ENCODE measurements at regions not wholly inside any gene's neighbourhood (a gene's known extent, or its start where the extent isn't known, plus 50 kb on each side); places are given as distances from the start of the nearest gene placed in this dataset.
"Not testable (repeated sequence)": the region's sequence is repeated elsewhere in the genome, so short reads cannot be mapped to it uniquely, and the experiment has no call there.

DNA sequence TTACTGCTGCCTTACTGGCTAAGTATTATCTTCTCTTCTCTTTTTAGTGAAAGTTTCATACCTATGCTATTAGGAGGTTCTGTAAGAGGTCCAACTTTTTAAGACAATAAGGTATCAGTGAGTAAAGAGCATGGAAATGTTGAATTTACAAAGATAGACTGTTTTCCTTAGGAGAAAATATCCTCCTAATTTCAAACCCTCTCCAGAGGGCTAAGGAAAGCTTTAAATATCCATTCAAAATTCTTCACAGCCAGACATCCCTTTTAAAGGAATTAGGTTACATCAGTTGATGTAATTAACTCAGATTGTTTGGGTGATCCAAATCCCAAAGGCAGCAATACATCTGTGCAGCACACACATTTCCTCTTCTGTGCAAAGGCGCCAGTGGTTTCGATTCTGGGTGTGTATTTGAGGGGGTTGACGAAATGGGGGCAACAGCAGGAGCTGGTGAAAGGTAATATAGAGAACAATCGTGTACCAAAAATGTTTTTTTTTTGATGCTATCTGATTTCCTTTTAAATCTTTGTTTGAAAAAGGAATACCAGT lies 273.8 kb upstream of the RPS23 start:
- no peak for DNase-seq

DNA sequence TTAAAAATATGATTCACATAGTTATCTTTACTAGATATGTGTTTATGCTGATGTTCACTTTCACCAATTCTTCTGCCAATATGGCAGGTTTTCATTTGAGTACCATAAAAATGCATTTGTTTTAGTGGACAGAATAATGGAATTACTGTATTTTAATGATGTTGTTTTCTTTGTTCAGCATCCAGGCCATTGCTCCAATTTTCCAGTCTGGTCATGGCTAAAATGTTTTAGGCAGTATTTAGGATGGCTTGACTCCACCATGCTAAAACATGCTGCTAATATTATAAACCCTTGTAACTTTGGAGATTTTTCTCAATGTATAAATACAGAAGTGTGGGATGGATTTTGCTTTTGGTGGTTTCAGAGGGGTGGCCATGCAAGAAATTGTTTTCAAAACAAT lies 273.0 kb upstream of the RPS23 start:
- DNase-seq = peak in 2 of 3 donors; percentile 15 to 57

DNA sequence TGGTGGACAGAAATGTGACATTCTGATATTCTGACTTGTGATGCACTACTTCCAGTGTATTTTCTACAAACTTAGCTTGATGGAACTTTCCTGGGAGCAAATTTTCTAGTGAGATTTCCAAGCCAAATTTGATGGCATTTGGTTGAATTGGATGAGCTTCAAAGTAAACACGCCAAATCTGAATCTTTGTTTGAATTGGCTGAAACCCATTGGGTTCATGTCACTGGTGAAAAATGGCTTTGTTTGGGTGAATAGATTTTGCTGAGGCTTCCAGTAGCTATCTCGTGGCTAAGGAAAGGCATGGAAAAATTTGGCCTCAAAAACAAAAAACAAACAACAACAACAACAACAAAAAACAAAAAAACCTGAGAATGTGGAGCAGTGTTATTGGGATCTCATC lies 271.1 kb upstream of the RPS23 start:
- no peak for DNase-seq

DNA sequence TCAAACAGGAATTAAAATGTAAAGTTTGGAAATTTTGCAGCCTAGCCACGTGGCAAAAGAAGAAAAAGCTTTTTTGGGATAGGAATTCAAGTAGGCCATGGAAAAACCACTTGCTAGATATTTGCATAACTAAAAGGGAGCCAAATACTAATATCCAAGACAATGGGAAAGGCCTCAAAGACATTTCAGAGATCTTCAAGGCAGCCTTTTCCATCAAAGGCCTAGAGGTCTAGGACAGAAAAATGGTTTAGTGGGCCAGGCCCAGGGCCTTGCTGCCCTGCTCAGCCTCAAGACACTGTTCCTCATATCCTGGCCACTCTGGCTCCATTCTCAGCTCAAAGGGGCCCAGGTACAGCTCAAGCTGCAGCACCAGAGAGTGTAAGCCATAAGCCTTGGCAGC lies 265.9 kb upstream of the RPS23 start:
- DNase-seq = no peak

DNA sequence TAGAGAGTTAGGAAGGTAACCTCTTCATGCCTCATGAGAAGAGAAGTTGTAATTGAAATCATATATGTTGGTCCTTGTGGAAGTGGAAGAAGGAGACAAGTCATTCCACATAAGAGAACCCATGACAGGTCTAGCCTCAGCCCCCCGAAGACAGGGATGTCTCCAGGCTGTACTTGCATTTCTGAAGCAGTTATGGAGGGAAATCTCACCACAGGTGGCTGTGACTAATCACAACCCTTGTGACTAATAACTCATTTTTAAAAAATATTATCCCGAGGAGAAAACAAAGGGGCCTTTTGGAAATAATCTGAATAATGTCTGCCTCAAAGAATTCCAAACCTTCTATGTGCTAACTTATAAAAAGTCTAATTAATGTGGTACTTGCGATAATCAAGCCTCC lies 262.1 kb upstream of the RPS23 start:
- no peak for DNase-seq

DNA sequence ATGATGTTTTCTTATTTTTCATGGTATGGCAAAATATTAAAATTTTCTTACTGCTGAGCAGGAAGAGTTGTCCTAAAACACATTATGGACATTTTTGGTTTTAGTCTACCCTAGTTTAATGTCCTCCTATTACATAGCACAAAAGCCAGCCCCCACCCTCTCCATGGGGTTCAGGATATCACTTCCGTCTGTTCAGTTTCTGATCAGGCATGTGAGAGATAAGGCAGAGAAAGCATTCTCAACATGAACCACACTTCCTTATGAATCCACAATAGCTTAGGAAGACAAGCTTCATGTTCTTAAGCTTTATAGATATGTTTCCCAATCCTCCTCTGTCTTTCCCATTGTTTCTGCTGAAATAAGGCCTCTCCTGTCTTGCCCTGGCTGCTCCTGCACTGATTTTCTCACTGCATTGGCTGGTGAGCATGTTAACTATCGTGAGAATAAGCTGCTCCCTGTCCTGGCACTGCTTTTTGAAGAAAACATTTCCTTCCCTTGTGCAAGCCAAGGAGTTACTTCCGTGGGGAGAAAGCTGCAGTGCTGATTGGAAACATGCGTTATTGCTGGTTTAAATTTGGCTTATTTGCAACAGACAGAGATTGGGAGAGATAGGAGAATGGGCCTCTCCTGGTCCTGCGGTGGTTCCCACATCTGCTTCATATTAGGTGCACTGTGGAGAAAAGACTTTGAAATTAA lies 260.3 kb upstream of the RPS23 start:
- DNase-seq = peak in 2 of 3 donors; percentile 52 to 76

DNA sequence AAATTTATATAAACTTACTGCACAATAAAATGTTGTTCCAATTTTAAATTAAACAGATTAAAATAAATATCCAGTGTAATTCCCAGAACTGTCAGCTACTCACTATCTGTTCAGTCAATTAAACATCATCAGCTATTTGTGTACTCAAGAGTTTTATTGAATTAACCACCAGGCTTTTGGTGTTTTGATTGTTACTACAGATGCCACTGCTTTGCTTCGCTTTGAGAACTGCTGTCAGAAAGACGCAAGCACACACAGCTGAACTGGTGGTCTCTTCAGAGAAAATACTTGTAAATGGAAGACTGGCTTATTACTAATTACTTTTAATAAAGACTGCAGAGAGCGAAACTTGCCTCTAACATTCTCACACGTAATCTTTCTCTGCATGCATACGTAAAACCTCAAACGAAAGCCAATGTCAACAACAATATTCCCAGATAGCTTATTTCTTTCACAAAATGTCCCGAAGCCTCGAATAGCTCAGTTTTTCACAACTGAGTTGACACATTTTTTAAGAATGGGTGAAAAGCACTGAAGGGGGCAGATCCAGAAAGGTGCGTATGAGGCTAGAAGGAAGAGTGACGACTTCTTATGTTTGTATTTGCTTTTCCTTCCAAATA lies 259.6 kb upstream of the RPS23 start:
- DNase-seq = no peak

DNA sequence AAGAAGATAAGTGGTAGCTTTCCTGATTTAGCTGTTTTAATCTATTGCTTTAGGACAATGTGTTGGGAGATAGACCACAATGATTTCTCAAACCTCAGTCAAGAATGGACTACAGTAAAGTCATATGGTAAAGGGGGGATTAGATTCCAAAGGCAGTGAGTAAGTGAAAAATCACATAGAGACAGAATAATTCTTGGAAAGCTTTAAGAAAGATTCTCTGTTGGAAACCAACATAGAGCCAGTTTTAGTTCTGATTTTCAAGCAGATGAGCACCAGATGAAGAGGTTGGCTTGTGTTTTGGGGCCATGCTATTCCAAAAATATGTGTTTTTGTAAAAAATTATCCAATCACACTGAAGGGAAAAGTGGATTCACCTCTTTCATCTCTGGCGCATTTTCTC lies 256.8 kb upstream of the RPS23 start:
- DNase-seq = peak in 2 of 3 donors; percentile 62 to 66

DNA sequence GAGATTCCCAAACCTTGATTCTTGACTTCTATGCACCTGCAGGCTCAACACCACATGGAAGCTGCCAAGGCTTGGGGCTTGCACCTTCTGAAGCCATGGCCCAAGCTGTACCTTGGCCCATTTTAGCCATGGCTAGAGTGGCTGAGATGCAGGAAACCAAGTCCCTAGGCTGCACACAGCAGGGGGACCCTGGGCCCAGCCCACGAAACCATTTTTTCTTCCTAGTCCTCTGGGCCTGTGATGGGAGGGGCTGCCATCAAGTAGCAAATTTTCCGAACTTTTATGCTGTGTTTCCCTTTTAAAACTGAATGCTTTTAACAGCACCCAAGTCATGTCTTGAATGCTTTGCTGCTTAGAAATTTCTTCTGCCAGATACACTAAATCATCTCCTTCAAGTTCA lies 253.9 kb upstream of the RPS23 start:
- DNase-seq = not testable (repeated sequence)

DNA sequence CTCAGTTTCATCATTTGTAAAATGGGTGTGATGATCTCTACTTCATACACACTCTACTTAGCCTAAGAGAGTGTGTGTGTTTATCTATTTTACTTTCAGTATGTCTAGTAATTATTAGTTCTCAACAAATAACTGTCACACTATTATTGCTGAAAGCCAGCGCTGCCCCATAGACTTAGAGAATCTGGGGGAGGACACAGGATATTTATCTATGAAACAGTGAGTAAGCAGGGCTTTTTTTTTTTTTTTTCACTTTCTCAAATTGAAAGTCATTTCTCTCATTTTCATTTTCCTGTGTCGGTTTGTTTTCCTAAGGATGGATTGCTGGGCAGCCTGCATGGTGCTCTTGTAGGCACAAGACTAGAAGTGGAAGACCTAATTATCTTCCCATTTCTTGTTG lies 248.4 kb upstream of the RPS23 start:
- DNase-seq = no peak

DNA sequence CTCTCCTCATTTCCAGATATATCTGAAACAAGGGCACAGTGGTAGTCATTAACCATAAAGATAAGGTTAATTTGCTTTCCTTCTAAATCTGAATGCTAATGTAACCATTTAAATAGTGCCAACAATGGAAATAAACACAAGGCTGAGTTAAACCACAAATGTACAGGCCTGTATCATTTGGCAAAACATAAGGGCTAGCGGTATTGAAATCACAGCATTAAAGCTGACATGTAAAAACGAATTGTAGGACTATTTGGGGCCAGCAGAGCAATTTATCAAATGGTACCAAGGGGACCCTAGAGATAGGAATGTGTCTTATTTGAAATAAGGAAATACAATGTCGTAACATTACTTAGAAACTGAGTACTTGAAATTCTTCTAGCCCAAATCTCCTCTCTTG lies 247.5 kb upstream of the RPS23 start:
- no peak for DNase-seq

DNA sequence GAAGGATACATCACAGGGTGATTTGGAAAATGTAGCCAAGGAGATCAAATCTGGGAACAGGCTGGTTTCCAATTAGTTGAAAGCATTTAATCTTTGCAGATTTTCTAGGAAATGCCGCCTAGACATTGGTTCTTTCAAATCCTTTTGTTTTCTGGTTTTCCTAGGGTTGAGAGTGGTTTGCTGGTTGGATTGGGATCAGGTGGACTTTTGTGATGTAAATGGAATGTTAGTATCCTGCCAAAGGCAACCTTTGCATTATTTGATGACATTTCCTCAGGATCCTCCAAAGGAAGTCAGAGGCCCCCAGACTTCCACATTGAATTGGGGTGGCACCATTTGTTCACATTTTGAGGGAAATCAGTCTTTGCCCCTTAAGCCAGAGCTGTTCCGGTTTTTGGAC lies 245.5 kb upstream of the RPS23 start:
- no peak for DNase-seq

DNA sequence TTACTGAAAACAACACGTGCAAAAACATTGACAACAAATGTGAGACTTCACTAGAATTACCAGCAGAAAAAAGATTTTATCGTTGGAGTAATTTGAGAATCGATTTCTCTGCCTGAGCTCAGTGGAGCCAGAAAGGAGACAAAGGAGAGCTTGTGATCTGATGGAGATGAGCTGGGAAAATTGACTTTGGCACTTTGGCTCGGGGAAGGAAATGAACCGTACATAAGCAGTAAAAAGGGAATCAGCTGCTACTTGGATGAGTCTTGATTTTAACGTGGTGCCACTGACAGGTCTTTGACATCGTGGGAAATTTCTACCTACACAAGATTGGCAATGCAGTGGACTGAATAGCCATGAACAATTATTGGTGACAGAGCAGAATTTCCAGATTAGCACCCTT lies 244.7 kb upstream of the RPS23 start:
- DNase-seq = peak in 1 of 3 donors; percentile 25

DNA sequence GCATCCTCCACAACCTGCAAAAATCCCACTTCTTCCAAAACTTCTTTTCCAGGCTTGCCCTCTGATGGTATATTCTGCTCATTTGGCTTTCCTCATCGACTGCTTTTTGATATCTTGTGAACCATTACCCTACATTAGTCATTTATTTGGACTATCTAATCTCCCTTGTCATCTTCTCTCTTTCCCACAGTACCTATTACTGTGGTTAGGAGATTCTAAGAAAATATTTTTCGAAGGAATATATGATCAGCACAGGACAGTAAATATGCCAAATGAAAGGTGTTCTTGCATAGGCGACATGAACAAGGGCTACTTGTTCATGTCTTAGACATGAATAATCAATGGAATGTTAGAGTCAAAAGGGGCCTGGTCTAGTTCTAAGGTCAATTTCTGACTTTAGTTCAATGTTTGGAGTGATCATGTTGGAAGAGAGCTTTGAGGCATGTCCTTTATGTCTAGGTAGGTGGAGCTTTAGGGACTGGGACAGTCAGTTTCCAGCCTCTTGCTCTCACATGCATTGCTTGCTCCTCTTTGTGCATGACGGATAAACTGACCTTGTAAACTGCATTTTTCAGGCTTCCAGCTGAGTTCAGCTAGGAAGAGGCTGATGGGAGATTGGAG lies 243.4 kb upstream of the RPS23 start:
- DNase-seq = no peak

DNA sequence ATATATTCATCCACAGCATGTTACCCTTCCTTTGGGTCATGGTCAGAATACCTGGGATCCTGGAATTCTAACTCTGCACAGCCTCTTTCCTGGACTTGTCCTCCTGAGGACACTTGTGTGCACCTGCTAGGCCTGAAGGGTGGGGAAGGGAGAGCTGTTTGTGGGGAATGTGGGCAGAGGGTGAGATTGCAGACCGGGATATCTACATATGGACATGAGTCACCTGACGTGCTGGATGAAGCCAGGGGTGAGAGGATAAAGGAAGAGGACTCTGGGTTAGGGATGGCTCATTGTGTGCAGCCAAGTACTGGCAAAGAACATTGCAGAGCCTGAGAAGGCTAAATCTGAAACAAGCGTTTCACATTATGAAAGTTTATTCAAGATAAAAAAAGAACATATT lies 241.4 kb upstream of the RPS23 start:
- no peak for DNase-seq

DNA sequence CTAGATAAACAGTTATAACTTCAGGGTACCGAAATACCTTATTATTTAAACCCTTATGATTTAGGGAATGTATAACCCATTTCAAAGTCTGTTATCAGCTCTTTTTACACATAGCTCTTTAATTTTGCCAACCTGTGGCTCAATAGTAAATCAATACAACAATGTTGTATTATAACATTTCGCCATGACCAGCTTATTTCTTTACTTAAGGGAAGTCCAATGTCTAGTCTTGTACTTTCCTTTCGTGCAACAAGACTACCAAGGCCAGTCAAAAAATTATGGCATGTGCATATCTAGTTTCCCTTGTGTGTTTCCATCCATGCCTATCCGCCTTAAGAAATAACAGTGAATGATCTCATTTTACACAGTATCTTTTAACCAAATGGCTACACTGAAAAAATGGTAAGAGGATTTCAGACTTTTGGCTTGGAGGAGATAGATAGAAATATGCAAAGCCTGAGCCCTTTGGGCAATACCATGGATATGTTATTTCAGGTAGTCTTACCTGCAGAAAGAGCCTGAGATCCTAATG lies 239.5 kb upstream of the RPS23 start:
- DNase-seq = no peak

DNA sequence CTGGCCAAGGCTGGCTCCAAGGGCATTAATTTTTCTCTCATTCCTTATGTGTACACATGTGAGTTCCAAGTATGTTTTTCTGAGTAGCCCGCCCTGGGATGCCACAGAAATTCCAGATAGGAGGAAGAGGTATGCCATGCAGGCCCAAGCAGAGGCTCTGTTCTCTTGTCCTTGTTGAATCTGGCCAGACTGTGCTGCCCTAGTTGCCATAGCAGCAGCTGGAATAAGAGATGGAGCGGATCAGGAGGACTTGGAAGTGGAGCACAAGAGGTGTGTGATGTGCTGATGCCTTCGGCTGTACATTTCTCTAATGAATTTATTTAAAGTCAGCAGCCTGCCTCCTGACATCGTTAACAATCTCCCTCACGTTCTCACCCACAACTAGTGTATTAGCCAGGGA lies 235.6 kb upstream of the RPS23 start:
- no peak for DNase-seq

DNA sequence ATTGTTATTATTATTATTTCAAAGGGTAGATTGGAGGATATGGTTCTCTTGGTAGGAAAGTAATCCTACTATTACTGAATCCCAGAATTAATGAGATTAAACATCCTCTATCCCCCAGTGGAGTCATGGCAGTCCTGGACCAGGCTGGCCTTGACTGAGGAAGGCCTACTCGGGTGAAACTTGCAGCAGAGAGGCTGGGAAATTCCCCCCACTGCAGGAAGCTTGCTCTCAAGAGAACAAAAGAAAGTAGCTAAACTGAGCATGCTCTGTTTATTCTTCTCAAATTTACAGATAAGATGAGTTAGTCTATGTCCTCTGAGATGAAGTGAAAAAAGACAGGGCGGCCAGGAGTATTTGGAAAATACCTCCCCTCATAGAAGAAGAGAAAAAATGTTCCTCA lies 233.9 kb upstream of the RPS23 start:
- DNase-seq = no peak

DNA sequence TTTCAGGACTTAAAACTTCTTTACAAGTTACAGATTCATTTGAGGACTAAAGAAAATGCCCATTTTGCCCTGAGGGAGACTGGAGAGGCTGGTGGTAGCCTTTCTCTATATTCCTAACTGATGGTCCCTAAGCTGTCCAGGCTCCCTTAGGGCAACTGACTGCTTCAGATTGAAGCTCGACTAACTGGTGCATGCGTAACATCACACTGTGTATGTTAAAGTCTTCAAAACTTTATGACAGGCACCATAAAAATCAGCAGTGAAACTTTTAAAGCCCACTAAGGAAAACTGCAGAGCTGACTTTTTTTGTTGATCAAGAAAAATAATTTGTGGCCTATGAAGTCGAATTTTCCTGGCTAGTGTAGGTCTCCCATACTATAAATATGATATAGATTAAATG lies 233.0 kb upstream of the RPS23 start:
- DNase-seq = no peak

DNA sequence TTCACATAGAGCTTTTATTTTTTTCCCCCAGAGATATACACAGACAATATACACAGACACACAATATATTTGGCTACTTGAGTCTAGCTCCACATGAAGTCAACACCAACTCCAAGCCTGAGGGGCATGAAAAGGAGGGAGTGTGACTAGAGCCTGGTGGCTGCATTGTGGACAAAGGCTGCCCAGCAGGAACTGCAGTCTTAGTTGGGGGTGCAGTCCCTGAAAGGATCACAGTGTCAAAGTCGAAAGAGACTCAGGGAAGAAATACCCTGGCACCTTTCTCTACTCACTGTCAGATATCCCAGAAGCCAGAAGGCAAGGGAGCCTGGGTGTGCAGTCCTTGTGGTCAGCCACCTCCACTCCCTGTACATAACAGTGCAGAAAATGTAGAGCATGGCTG lies 231.6 kb upstream of the RPS23 start:
- no peak for DNase-seq

DNA sequence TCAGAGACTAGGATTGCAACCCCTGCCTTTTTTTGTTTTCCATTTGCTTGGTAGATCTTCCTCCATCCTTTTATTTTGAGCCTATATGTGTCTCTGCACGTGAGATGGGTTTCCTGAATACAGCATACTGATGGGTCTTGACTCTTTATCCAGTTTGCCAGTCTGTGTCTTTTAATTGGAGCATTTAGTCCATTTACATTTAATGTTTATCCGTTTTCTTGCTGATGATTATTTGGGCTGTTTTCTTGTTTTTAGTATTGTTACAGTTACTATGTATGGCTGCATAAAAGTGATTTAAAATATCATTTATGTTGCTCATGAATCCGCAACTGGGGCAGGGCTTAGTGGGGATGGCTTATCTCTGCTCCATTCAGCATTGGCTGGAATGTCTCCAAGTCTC lies 228.2 kb upstream of the RPS23 start:
- not testable (repeated sequence) for DNase-seq

DNA sequence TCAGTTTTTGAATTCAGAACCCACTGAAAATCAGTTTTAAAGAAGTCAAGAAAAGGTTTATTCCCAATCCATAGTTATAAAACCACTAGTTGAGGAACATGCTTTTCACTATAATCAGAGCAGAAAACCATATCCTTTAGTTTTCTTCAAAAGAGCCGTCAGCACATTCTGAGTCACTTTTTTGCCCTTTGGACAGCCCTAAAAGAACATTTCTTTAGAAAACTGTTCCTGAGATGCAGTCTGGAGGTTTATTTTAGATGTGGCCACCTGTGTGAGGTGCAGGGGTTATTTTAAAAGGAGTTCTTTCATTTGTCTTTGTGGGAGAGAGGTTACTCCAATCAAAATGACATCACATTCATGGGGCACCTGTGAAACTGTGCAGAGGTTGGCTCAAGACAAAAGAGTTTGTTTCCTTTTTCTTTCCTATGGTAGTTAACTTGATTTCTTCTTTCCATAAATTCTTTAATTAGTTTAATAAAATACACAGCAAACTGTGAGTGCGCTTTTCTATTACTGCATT lies 221.6 kb upstream of the RPS23 start:
- no peak for DNase-seq

DNA sequence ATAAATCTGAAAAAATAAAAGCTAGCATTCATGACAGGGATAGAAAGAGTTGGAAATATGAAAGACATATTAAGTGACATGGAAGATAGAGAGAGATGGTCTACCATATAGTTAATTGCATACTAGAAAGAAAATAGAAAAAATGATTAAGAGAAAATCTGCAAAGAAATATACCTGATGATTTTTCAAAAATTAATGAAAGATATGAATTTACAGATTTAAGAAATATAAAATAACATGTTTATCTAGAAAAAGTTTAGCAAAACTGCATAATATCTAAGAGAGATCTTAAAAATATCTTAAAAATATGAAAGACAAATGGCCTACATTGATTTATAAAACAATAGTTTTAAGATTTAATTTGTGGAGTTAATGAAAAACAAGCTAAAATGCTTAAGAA lies 219.1 kb upstream of the RPS23 start:
- DNase-seq = no peak
